Kidney (tissue), 13 donors: ENCODE measurements at regions not wholly inside any gene's neighbourhood (a gene's known extent, or its start where the extent isn't known, plus 50 kb on each side); places are given as distances from the start of the nearest gene placed in this dataset.

Experiments used
- DNase-seq, 5 donors: peaks; one replicate each; pipeline ENCODE4 v3.0.0-alpha.2; 2013 to 2020
- FAIRE-seq: peaks from 2 replicates; lab custom pipeline; 2012; peaks lifted over from hg19 to GRCh38; lab: Jason Lieb, UNC
- H3K27ac ChIP-seq, 2 donors: one replicate each; pipeline ENCODE4 v1.7.0; 2013; ENCODE audit warnings: low read depth in 2 of 2, low read length in 2 of 2, inconsistent platforms in 1 of 2
- H3K27me3 ChIP-seq: one replicate; pipeline ENCODE4 v1.7.1; 2013; ENCODE audit warnings: low read length, inconsistent platforms; ENCODE audit not compliant: control insufficient read depth, insufficient read depth
- H3K36me3 ChIP-seq, 3 donors: one replicate each; pipeline versions ENCODE4 v1.7.0 to v1.7.1; 2013; ENCODE audit warnings: low read length in 3 of 3, control low read depth in 1 of 3, inconsistent platforms in 1 of 3; ENCODE audit not compliant: insufficient read depth in 3 of 3, control insufficient read depth in 2 of 3
- H3K4me1 ChIP-seq, 3 donors: one replicate each; pipeline versions ENCODE4 v1.7.0 to v1.7.1; 2013; ENCODE audit warnings: low read length in 3 of 3, inconsistent platforms in 1 of 3, low read depth in 1 of 3; ENCODE audit not compliant: control insufficient read depth in 2 of 3, insufficient read depth in 2 of 3
- H3K4me3 ChIP-seq, 3 donors: one replicate each; pipeline versions ENCODE4 v1.7.0 to v1.8.1; 2013; ENCODE audit warnings: low read length in 3 of 3, control low read depth in 1 of 3, inconsistent platforms in 1 of 3
- H3K9ac ChIP-seq, 3 donors: one replicate each; pipeline versions ENCODE4 v1.7.0 to v1.7.1; 2013; ENCODE audit warnings: low read length in 3 of 3, control low read depth in 1 of 3, inconsistent platforms in 1 of 3
- H3K9me3 ChIP-seq, 3 donors: one replicate each; pipeline versions ENCODE4 v1.7.0 to v1.7.1; 2013; ENCODE audit warnings: low read length in 3 of 3, control low read depth in 1 of 3, inconsistent platforms in 1 of 3; ENCODE audit not compliant: control insufficient read depth in 2 of 3, insufficient read depth in 1 of 3
- CTCF ChIP-seq: IDR thresholded peaks from 3 replicates; pipeline ENCODE4 v1.5.1; 2012; ENCODE audit warnings: mild to moderate bottlenecking, moderate library complexity, borderline replicate concordance; ENCODE audit not compliant: insufficient read depth; ENCODE audit errors: extremely low read depth
- intact Hi-C: fragments of 100-400 bp; cut with DNase I; formaldehyde crosslinking; loops from one replicate; pipeline ENCODE4 v1.11.1; 2022
- donor health status: control.
- donor health status: control.
- donor health status: control.
- donor health status: control.
- donor health status: control.
- donor health status: DM: yes; HTN: yes; CAD: no.
- donor health status: Normal renal cell carcinoma (clear cell type).

- no peak overlapping the region for H3K9ac ChIP-seq
- H3K4me1 ChIP-seq: no peaks in the 10 kb centered on the region
- DNase-seq (no peak), FAIRE-seq (peak; percentile 97)
- intact Hi-C loops: no loop called here
- no peak overlapping the region for H3K4me3 ChIP-seq
- no peaks in the 10 kb centered on the region for H3K9me3 ChIP-seq
- H3K27ac ChIP-seq: no peak overlapping the region
- TF ChIP-seq CTCF: no peak
- H3K27me3 ChIP-seq: no peaks in the 10 kb centered on the region
- no peaks in the 10 kb centered on the region for H3K36me3 ChIP-seq
Measured at GRCh38 chr13:78829821-78830220, 170.9 kb upstream of the OBI1 start.

GRCh38 chr13:78827471-78827870, 168.5 kb upstream of the OBI1 start:
- DNase-seq (no peak), FAIRE-seq (no peak)
- no peak for TF ChIP-seq CTCF
- Histone ChIP-seq H3K27me3 (no peaks in the 10 kb centered on the region), H3K27ac (no peak overlapping the region), H3K9ac (no peak overlapping the region), H3K36me3 (no peaks in the 10 kb centered on the region), H3K4me3 (no peak overlapping the region), H3K9me3 (no peaks in the 10 kb centered on the region), H3K4me1 (no peaks in the 10 kb centered on the region)
- intact Hi-C loops: no loop called here

- no peaks in the 10 kb centered on the region for H3K36me3 ChIP-seq
- H3K9ac ChIP-seq: no peak overlapping the region
- H3K4me3 ChIP-seq: no peak overlapping the region
- no peak for TF ChIP-seq CTCF
- no peak for FAIRE-seq
- DNase-seq: no peak
- no peaks in the 10 kb centered on the region for H3K4me1 ChIP-seq
- intact Hi-C loops: no loop called here
- H3K9me3 ChIP-seq: no peaks in the 10 kb centered on the region
- H3K27me3 ChIP-seq: no peaks in the 10 kb centered on the region
- no peak overlapping the region for H3K27ac ChIP-seq
Measured at GRCh38 chr13:78826936-78827335, 168.0 kb upstream of the OBI1 start.

- no peak overlapping the region for H3K9ac ChIP-seq
- H3K4me3 ChIP-seq: no peak overlapping the region
- DNase-seq: no peak
- no peaks in the 10 kb centered on the region for H3K4me1 ChIP-seq
- intact Hi-C loops: no loop called here
- no peaks in the 10 kb centered on the region for H3K9me3 ChIP-seq
- FAIRE-seq: no peak
- H3K27ac ChIP-seq: no peak overlapping the region
- no peaks in the 10 kb centered on the region for H3K27me3 ChIP-seq
- TF ChIP-seq CTCF: no peak
- no peaks in the 10 kb centered on the region for H3K36me3 ChIP-seq
Measured at GRCh38 chr13:78826312-78826711, 167.4 kb upstream of the OBI1 start.
